HepG2 (cell line): ENCODE measurements at regions not wholly inside any gene's neighbourhood (a gene's known extent, or its start where the extent isn't known, plus 50 kb on each side); places are given as distances from the start of the nearest gene placed in this dataset.

Experiments
- CREB1 ChIP-seq, 2 experiments: fragments of 450-650 bp in 1 of 2; IDR thresholded peaks; 2 replicates each; pipeline ENCODE4 v1.6.1; 2016 to 2017; ENCODE audit warnings: control low read depth in 1 of 2, mild to moderate bottlenecking in 1 of 2, missing compliant biosample characterization in 1 of 2, missing genetic modification characterization in 1 of 2
- ESRRA ChIP-seq: sonication (generic); formaldehyde crosslinking; IDR thresholded peaks from 2 replicates; pipeline ENCODE4 v1.5.1; 2020; ENCODE audit warnings: mild to moderate bottlenecking, low read depth, missing genetic modification reagents
- FOXP1 ChIP-seq, 2 experiments: fragments of 450-650 bp in 1 of 2; IDR thresholded peaks; 2 replicates each; pipeline ENCODE4 v1.6.1; 2017 to 2018; ENCODE audit warnings: antibody characterized with exemption in 1 of 2
- PHF5A ChIP-seq: IDR thresholded peaks from one replicate; pipeline ENCODE4 v1.6.1; 2018; ENCODE audit warnings: low read depth, missing genetic modification reagents; ENCODE audit not compliant: unreplicated experiment
- SALL2 ChIP-seq: sonication (generic); formaldehyde crosslinking; IDR thresholded peaks from 2 replicates; pipeline ENCODE4 v1.8.1; 2023; ENCODE audit warnings: mild to moderate bottlenecking, missing genetic modification reagents, inconsistent platforms
- TAF1 ChIP-seq: sonication (generic); formaldehyde crosslinking; IDR thresholded peaks from 2 replicates; pipeline ENCODE4 v1.4.0; 2020; ENCODE audit warnings: missing genetic modification reagents
- TEAD2 ChIP-seq: sonication (generic); formaldehyde crosslinking; IDR thresholded peaks from 2 replicates; pipeline ENCODE4 v1.9.0; 2021; ENCODE audit warnings: missing genetic modification reagents
- ZNF451 ChIP-seq: sonication (generic); formaldehyde crosslinking; IDR thresholded peaks from 2 replicates; pipeline ENCODE4 v1.5.0; 2020; ENCODE audit warnings: mild to moderate bottlenecking, missing genetic modification reagents
- ZSCAN22 ChIP-seq: sonication (generic); formaldehyde crosslinking; IDR thresholded peaks from 2 replicates; pipeline ENCODE4 v1.4.0; 2020; ENCODE audit warnings: mild to moderate bottlenecking, missing genetic modification reagents
- TF ChIP-seq, protein P1 (sequence below): sonication (generic); formaldehyde crosslinking; IDR thresholded peaks from 2 replicates; pipeline ENCODE4 v1.5.0; 2020; ENCODE audit warnings: mild to moderate bottlenecking, missing genetic modification reagents, moderate library complexity

DNA sequence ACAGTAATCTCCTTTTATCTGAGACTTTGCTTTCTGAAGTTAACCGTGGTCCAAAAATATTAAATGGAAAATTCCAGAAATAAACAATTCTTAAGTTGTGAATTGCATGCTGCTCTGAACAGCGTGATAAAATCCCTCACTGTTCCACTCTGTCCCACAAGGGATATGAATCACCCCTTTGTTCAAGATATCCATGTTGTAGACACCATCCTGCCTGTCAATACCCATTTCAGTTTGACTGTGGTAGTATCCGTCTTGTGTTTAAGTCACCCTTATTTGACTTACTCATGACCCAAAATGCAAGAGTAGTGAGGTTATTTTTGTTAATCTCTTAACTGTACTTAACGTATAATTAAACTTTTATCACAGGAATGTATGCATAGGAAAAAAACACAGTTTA is 435.0 kb downstream of the SHQ1 start:
- TF ChIP-seq, protein P1, sequence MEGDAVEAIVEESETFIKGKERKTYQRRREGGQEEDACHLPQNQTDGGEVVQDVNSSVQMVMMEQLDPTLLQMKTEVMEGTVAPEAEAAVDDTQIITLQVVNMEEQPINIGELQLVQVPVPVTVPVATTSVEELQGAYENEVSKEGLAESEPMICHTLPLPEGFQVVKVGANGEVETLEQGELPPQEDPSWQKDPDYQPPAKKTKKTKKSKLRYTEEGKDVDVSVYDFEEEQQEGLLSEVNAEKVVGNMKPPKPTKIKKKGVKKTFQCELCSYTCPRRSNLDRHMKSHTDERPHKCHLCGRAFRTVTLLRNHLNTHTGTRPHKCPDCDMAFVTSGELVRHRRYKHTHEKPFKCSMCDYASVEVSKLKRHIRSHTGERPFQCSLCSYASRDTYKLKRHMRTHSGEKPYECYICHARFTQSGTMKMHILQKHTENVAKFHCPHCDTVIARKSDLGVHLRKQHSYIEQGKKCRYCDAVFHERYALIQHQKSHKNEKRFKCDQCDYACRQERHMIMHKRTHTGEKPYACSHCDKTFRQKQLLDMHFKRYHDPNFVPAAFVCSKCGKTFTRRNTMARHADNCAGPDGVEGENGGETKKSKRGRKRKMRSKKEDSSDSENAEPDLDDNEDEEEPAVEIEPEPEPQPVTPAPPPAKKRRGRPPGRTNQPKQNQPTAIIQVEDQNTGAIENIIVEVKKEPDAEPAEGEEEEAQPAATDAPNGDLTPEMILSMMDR (CRISPR knock-in tag) = no peak
- TF ChIP-seq ESRRA (CRISPR knock-in tag) (no peak), TAF1 (CRISPR knock-in tag) (no peak), FOXP1 (IDR thresholded peaks at IDR 0.05) (no peak), FOXP1 (CRISPR knock-in tag; IDR thresholded peaks at IDR 0.05) (no peak), CREB1 (IDR thresholded peaks at IDR 0.05) (no peak), CREB1 (CRISPR knock-in tag; IDR thresholded peaks at IDR 0.05) (no peak), PHF5A (CRISPR knock-in tag) (no peak), TEAD2 (CRISPR knock-in tag) (no peak), ZSCAN22 (CRISPR knock-in tag) (no peak), SALL2 (CRISPR knock-in tag) (no peak), ZNF451 (CRISPR knock-in tag) (no peak)
